ENCODE measurements at regions not wholly inside any gene's neighbourhood (a gene's known extent, or its start where the extent isn't known, plus 50 kb on each side); places are given as distances from the start of the nearest gene placed in this dataset.

DNA sequence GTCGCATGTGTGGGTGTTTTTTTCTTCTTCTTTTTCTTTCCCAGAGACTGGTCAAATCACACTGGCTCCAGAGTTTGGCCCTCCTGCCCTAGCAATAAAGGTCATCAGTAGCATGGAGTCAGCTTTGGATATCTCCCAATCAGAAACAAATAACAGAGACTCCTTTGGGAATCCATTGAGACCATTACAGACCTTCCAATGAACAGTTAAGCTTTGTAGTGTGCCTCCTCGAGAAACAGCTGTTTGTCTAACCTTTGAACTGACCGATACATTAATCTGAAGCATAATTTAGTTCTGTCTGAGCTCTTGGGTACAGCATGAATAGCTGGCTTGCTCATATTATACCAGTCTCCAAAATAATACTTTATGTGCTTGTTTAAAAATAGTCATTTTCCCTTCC is 1103.2 kb downstream of the GATA3 start:
- no peak for TF ChIP-seq POLR2AphosphoS5 (IDR thresholded peaks at IDR 0.05; ENCODE audit: low read depth, low read length)
- no peak for TF ChIP-seq TAF1 (IDR thresholded peaks at IDR 0.05; ENCODE audit: borderline replicate concordance, low read depth, low read length)
- TF ChIP-seq POLR2A (IDR thresholded peaks at IDR 0.05; ENCODE audit: low read depth, low read length) = no peak
